IPS-15b (cell line): ENCODE measurements at regions not wholly inside any gene's neighbourhood (a gene's known extent, or its start where the extent isn't known, plus 50 kb on each side); places are given as distances from the start of the nearest gene placed in this dataset.
"Not testable (repeated sequence)": the region's sequence is repeated elsewhere in the genome, so short reads cannot be mapped to it uniquely, and the experiment has no call there.

Source experiments
- H3K27me3 ChIP-seq: one replicate; pipeline ENCODE4 v1.6.1; 2013; ENCODE audit warnings: low read length; ENCODE audit not compliant: control insufficient read depth, insufficient read depth
- H3K36me3 ChIP-seq: one replicate; pipeline ENCODE4 v1.6.1; 2013; ENCODE audit warnings: low read length; ENCODE audit not compliant: control insufficient read depth, insufficient read depth
- H3K4me1 ChIP-seq: one replicate; pipeline ENCODE4 v1.6.1; 2013; ENCODE audit warnings: mild to moderate bottlenecking, low read length; ENCODE audit not compliant: control insufficient read depth, insufficient read depth
- H3K4me3 ChIP-seq: one replicate; pipeline ENCODE4 v1.5.1; 2013; ENCODE audit warnings: low read depth, low read length
- H3K9ac ChIP-seq: one replicate; pipeline ENCODE4 v1.6.1; 2013; ENCODE audit warnings: low read depth, mild to moderate bottlenecking, low read length
- H3K9me3 ChIP-seq: one replicate; pipeline ENCODE4 v1.6.1; 2013; ENCODE audit warnings: mild to moderate bottlenecking, low read length; ENCODE audit not compliant: control insufficient read depth, insufficient read depth

GRCh38 chr3:102946445-102946844, 511.6 kb downstream of the ZPLD1 start:
- not testable (repeated sequence) for H3K4me1 ChIP-seq, H3K27me3 ChIP-seq, H3K4me3 ChIP-seq, H3K36me3 ChIP-seq, H3K9ac ChIP-seq, H3K9me3 ChIP-seq

- H3K4me1 ChIP-seq = no peaks in the 10 kb centered on the region
- no peaks in the 10 kb centered on the region for H3K36me3 ChIP-seq
- no peak overlapping the region for H3K9ac ChIP-seq
- no peaks in the 10 kb centered on the region for H3K9me3 ChIP-seq
- H3K4me3 ChIP-seq = no peak overlapping the region
- no peaks in the 10 kb centered on the region for H3K27me3 ChIP-seq
Observed at GRCh38 chr3:102972350-102972749, 537.5 kb downstream of the ZPLD1 start.

GRCh38 chr3:102974333-102974732, 539.5 kb downstream of the ZPLD1 start:
- no peaks in the 10 kb centered on the region for H3K27me3 ChIP-seq
- H3K9me3 ChIP-seq = no peaks in the 10 kb centered on the region
- no peaks in the 10 kb centered on the region for H3K4me1 ChIP-seq
- H3K36me3 ChIP-seq = no peaks in the 10 kb centered on the region
- no peak overlapping the region for H3K4me3 ChIP-seq
- no peak overlapping the region for H3K9ac ChIP-seq

- Histone ChIP-seq H3K9ac (no peak overlapping the region), H3K4me3 (no peak overlapping the region), H3K36me3 (no peaks in the 10 kb centered on the region), H3K9me3 (no peaks in the 10 kb centered on the region), H3K4me1 (no peaks in the 10 kb centered on the region), H3K27me3 (no peaks in the 10 kb centered on the region)
Observed at GRCh38 chr3:102979191-102979590, 544.4 kb downstream of the ZPLD1 start.

- no peaks in the 10 kb centered on the region for H3K36me3 ChIP-seq
- H3K9ac ChIP-seq = no peak overlapping the region
- no peaks in the 10 kb centered on the region for H3K4me1 ChIP-seq
- H3K4me3 ChIP-seq = no peak overlapping the region
- H3K27me3 ChIP-seq = no peaks in the 10 kb centered on the region
- H3K9me3 ChIP-seq = no peaks in the 10 kb centered on the region
Observed at GRCh38 chr3:102979682-102980354, 545.0 kb downstream of the ZPLD1 start.

GRCh38 chr3:102980355-102980696, 545.5 kb downstream of the ZPLD1 start:
- H3K27me3 ChIP-seq = no peaks in the 10 kb centered on the region
- no peaks in the 10 kb centered on the region for H3K4me1 ChIP-seq
- no peaks in the 10 kb centered on the region for H3K9me3 ChIP-seq
- H3K4me3 ChIP-seq = no peak overlapping the region
- no peaks in the 10 kb centered on the region for H3K36me3 ChIP-seq
- H3K9ac ChIP-seq = no peak overlapping the region

- Histone ChIP-seq H3K36me3 (no peaks in the 10 kb centered on the region), H3K4me3 (no peak overlapping the region), H3K9ac (no peak overlapping the region), H3K4me1 (no peaks in the 10 kb centered on the region), H3K27me3 (no peaks in the 10 kb centered on the region), H3K9me3 (no peaks in the 10 kb centered on the region)
Observed at GRCh38 chr3:103002425-103003176, 567.8 kb downstream of the ZPLD1 start.

GRCh38 chr3:103006526-103007183, 571.8 kb downstream of the ZPLD1 start:
- no peaks in the 10 kb centered on the region for H3K9me3 ChIP-seq
- H3K4me1 ChIP-seq = peaks cover 2% of the 10 kb centered on the region
- no peak overlapping the region for H3K9ac ChIP-seq
- H3K4me3 ChIP-seq = no peak overlapping the region
- H3K27me3 ChIP-seq = no peaks in the 10 kb centered on the region
- no peaks in the 10 kb centered on the region for H3K36me3 ChIP-seq

GRCh38 chr3:103009609-103010008, 574.8 kb downstream of the ZPLD1 start:
- Histone ChIP-seq H3K36me3 (no peaks in the 10 kb centered on the region), H3K9ac (no peak overlapping the region), H3K9me3 (no peaks in the 10 kb centered on the region), H3K27me3 (no peaks in the 10 kb centered on the region), H3K4me1 (peaks cover 2% of the 10 kb centered on the region), H3K4me3 (no peak overlapping the region)

- H3K9ac ChIP-seq = no peak overlapping the region
- H3K27me3 ChIP-seq = no peaks in the 10 kb centered on the region
- no peaks in the 10 kb centered on the region for H3K36me3 ChIP-seq
- no peaks in the 10 kb centered on the region for H3K9me3 ChIP-seq
- no peak overlapping the region for H3K4me3 ChIP-seq
- H3K4me1 ChIP-seq = no peaks in the 10 kb centered on the region
Observed at GRCh38 chr3:103025880-103026279, 591.1 kb downstream of the ZPLD1 start.

GRCh38 chr3:103033841-103034240, 599.0 kb downstream of the ZPLD1 start:
- H3K36me3 ChIP-seq = no peaks in the 10 kb centered on the region
- no peaks in the 10 kb centered on the region for H3K27me3 ChIP-seq
- H3K4me1 ChIP-seq = no peaks in the 10 kb centered on the region
- H3K9ac ChIP-seq = no peak overlapping the region
- H3K4me3 ChIP-seq = no peak overlapping the region
- no peaks in the 10 kb centered on the region for H3K9me3 ChIP-seq

- H3K27me3 ChIP-seq = no peaks in the 10 kb centered on the region
Observed at GRCh38 chr3:103047640-103048039, 612.8 kb downstream of the ZPLD1 start.

More at GRCh38 chr3:103047640-103048039, 612.8 kb downstream of the ZPLD1 start:
- H3K36me3 ChIP-seq = no peaks in the 10 kb centered on the region
- no peaks in the 10 kb centered on the region for H3K9me3 ChIP-seq
- H3K4me3 ChIP-seq = no peak overlapping the region
- H3K4me1 ChIP-seq = no peaks in the 10 kb centered on the region
- no peak overlapping the region for H3K9ac ChIP-seq
